ENCODE measurements at regions not wholly inside any gene's neighbourhood (a gene's known extent, or its start where the extent isn't known, plus 50 kb on each side); places are given as distances from the start of the nearest gene placed in this dataset.

DNA sequence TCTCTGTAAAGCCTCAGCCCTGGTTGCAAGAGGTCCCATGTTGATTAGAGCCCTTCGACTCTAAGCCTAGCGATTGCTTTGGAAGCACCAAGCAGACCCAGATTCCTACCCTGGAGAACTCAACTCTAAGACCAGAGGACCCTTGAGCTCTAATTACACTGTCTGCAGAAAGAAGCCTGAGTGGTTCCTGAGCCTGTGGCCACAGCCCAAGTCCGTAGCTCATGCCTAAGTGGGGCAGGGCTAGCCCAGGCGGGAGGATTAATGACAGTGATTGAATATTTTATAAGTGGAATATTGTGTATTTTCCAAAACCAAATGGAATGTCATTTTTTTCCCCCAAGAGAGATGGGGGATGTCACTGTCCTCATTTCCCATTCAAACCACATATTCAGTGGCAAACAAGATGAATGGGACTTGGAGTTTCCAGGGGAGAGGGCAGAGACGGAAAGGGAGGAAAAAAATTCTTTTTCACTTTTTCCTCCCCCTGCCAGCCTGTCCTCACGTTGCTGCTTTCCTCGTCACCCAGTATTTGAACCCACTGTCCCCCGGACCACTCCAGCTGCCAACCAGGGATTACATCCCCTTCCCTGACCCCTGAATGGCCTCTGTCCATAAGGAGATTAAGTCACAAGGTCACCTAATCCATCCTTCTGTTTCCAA lies 79.6 kb upstream of the CTTNBP2NL start:
- Histone ChIP-seq H3F3A (ENCODE audit: insufficient read depth, low read length, poor library complexity, severe bottlenecking) (no peaks in the 10 kb centered on the region), H3K36me3 (ENCODE audit: insufficient read depth, low read length) (no peaks in the 10 kb centered on the region), H3K9me3 (ENCODE audit: low read length) (no peaks in the 10 kb centered on the region), H3K4me2 (ENCODE audit: low read length) (no peak overlapping the region), H3K79me2 (replicated peaks; ENCODE audit: insufficient read depth, low read length) (no peaks in the 10 kb centered on the region), H3K9ac (ENCODE audit: low read length) (no peak overlapping the region), H3K4me3 (ENCODE audit: low read length) (no peak overlapping the region), H3K27me3 (ENCODE audit: insufficient read depth, low read depth, low read length) (no peaks in the 10 kb centered on the region), H2AFZ (ENCODE audit: low read depth, low read length) (no peak overlapping the region), H4K20me1 (ENCODE audit: insufficient read depth) (no peaks in the 10 kb centered on the region), H3K9me2 (ENCODE audit: insufficient read depth, low read length) (no peaks in the 10 kb centered on the region), H3K27ac (ENCODE audit: low read length) (no peak overlapping the region)
- TF ChIP-seq EZH2 (IDR thresholded peaks at IDR 0.05; ENCODE audit: borderline replicate concordance, insufficient read depth, low read length, poor library complexity, severe bottlenecking) (no peak), SMC3 (conservative IDR thresholded peaks at IDR 0.05; ENCODE audit: poor library complexity) (no peak), MXI1 (conservative IDR thresholded peaks at IDR 0.05; ENCODE audit: poor library complexity, severe bottlenecking) (no peak), RAD21 (conservative IDR thresholded peaks at IDR 0.05) (no peak)

DNA sequence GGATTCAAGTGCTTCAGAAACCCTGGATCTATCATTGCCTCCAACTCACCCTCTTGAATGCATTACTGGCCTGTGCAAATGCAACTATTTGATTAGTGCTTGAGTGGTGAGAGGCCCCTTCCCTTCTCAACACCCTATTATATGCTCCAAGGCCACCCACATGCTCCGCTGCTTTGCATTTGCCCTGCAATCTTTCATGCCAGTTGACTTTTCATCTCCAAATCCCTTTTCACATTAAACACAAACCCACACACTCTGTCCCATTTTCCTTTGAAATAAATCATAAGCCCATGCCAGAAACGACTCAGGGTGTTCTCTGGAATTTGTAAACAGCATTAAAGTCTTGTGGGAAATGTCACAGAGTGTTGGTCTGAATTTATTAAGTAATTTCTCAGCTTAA lies 78.9 kb upstream of the CTTNBP2NL start:
- Histone ChIP-seq H3K9ac (ENCODE audit: low read length) (no peak overlapping the region), H2AFZ (ENCODE audit: low read depth, low read length) (no peak overlapping the region), H3K9me2 (ENCODE audit: insufficient read depth, low read length) (no peaks in the 10 kb centered on the region), H3K27me3 (ENCODE audit: insufficient read depth, low read depth, low read length) (no peaks in the 10 kb centered on the region), H4K20me1 (ENCODE audit: insufficient read depth) (no peaks in the 10 kb centered on the region), H3K36me3 (ENCODE audit: insufficient read depth, low read length) (no peaks in the 10 kb centered on the region), H3F3A (ENCODE audit: insufficient read depth, low read length, poor library complexity, severe bottlenecking) (no peaks in the 10 kb centered on the region), H3K9me3 (ENCODE audit: low read length) (no peaks in the 10 kb centered on the region), H3K4me2 (ENCODE audit: low read length) (no peak overlapping the region), H3K4me3 (ENCODE audit: low read length) (no peak overlapping the region), H3K27ac (ENCODE audit: low read length) (no peak overlapping the region), H3K79me2 (replicated peaks; ENCODE audit: insufficient read depth, low read length) (no peaks in the 10 kb centered on the region)
- no peak for TF ChIP-seq EZH2 (IDR thresholded peaks at IDR 0.05; ENCODE audit: borderline replicate concordance, insufficient read depth, low read length, poor library complexity, severe bottlenecking)
- TF ChIP-seq EP300 (conservative IDR thresholded peaks at IDR 0.05; ENCODE audit: poor library complexity, severe bottlenecking): no peak
- no peak for TF ChIP-seq SMC3 (conservative IDR thresholded peaks at IDR 0.05; ENCODE audit: poor library complexity)
- TF ChIP-seq, protein P1, sequence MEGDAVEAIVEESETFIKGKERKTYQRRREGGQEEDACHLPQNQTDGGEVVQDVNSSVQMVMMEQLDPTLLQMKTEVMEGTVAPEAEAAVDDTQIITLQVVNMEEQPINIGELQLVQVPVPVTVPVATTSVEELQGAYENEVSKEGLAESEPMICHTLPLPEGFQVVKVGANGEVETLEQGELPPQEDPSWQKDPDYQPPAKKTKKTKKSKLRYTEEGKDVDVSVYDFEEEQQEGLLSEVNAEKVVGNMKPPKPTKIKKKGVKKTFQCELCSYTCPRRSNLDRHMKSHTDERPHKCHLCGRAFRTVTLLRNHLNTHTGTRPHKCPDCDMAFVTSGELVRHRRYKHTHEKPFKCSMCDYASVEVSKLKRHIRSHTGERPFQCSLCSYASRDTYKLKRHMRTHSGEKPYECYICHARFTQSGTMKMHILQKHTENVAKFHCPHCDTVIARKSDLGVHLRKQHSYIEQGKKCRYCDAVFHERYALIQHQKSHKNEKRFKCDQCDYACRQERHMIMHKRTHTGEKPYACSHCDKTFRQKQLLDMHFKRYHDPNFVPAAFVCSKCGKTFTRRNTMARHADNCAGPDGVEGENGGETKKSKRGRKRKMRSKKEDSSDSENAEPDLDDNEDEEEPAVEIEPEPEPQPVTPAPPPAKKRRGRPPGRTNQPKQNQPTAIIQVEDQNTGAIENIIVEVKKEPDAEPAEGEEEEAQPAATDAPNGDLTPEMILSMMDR (IDR thresholded peaks at IDR 0.05; ENCODE audit: poor library complexity, severe bottlenecking): no peak
- TF ChIP-seq, protein P2, sequence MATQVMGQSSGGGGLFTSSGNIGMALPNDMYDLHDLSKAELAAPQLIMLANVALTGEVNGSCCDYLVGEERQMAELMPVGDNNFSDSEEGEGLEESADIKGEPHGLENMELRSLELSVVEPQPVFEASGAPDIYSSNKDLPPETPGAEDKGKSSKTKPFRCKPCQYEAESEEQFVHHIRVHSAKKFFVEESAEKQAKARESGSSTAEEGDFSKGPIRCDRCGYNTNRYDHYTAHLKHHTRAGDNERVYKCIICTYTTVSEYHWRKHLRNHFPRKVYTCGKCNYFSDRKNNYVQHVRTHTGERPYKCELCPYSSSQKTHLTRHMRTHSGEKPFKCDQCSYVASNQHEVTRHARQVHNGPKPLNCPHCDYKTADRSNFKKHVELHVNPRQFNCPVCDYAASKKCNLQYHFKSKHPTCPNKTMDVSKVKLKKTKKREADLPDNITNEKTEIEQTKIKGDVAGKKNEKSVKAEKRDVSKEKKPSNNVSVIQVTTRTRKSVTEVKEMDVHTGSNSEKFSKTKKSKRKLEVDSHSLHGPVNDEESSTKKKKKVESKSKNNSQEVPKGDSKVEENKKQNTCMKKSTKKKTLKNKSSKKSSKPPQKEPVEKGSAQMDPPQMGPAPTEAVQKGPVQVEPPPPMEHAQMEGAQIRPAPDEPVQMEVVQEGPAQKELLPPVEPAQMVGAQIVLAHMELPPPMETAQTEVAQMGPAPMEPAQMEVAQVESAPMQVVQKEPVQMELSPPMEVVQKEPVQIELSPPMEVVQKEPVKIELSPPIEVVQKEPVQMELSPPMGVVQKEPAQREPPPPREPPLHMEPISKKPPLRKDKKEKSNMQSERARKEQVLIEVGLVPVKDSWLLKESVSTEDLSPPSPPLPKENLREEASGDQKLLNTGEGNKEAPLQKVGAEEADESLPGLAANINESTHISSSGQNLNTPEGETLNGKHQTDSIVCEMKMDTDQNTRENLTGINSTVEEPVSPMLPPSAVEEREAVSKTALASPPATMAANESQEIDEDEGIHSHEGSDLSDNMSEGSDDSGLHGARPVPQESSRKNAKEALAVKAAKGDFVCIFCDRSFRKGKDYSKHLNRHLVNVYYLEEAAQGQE (IDR thresholded peaks at IDR 0.05; ENCODE audit: borderline replicate concordance): no peak
- no peak for TF ChIP-seq TAF1 (IDR thresholded peaks at IDR 0.05; ENCODE audit: low read depth)
- no peak for TF ChIP-seq RAD21 (conservative IDR thresholded peaks at IDR 0.05)
- no peak for TF ChIP-seq POLR2AphosphoS5 (IDR thresholded peaks at IDR 0.05)
- TF ChIP-seq MXI1 (conservative IDR thresholded peaks at IDR 0.05; ENCODE audit: poor library complexity, severe bottlenecking): no peak
